Liver (tissue), 8 donors: ENCODE measurements at regions not wholly inside any gene's neighbourhood (a gene's known extent, or its start where the extent isn't known, plus 50 kb on each side); places are given as distances from the start of the nearest gene placed in this dataset.

Experiments used
- DNase-seq: peaks from one replicate; pipeline ENCODE4 v3.0.0-alpha.2; 2017; ENCODE audit warnings: low spot score
- H3K27ac ChIP-seq, 2 donors: one replicate each; pipeline ENCODE4 v1.7.0; 2013; ENCODE audit warnings: inconsistent platforms in 2 of 2, low read length in 2 of 2, control low read depth in 1 of 2, low read depth in 1 of 2, mild to moderate bottlenecking in 1 of 2
- H3K27me3 ChIP-seq, 4 donors: one replicate each; pipeline versions ENCODE4 v1.6.1 to v1.7.0; 2013; ENCODE audit warnings: low read length in 3 of 4, inconsistent platforms in 1 of 4, mild to moderate bottlenecking in 1 of 4, moderate library complexity in 1 of 4; ENCODE audit not compliant: control insufficient read depth in 4 of 4, insufficient read depth in 4 of 4
- H3K36me3 ChIP-seq, 4 donors: one replicate each; pipeline versions ENCODE4 v1.6.1 to v1.7.0; 2013; ENCODE audit warnings: low read length in 3 of 4, mild to moderate bottlenecking in 3 of 4, low read depth in 1 of 4, moderate library complexity in 1 of 4; ENCODE audit not compliant: control insufficient read depth in 4 of 4, insufficient read depth in 3 of 4
- H3K4me1 ChIP-seq, 4 donors: one replicate each; pipeline versions ENCODE4 v1.6.1 to v1.7.0; 2013; ENCODE audit warnings: low read length in 3 of 4, mild to moderate bottlenecking in 3 of 4, moderate library complexity in 1 of 4; ENCODE audit not compliant: control insufficient read depth in 4 of 4, insufficient read depth in 4 of 4
- H3K4me3 ChIP-seq, 3 donors: one replicate each; pipeline versions ENCODE4 v1.6.1 to v1.7.0; 2013; ENCODE audit warnings: low read length in 3 of 3, control low read depth in 1 of 3, low read depth in 1 of 3, mild to moderate bottlenecking in 1 of 3
- H3K9ac ChIP-seq, 2 donors: one replicate each; pipeline ENCODE4 v1.7.0; 2013; ENCODE audit warnings: low read length in 2 of 2, mild to moderate bottlenecking in 2 of 2, moderate library complexity in 2 of 2, control low read depth in 1 of 2, low read depth in 1 of 2
- H3K9me3 ChIP-seq, 4 donors: one replicate each; pipeline versions ENCODE4 v1.6.1 to v1.7.0; 2013; ENCODE audit warnings: low read length in 3 of 4; ENCODE audit not compliant: control insufficient read depth in 4 of 4
- EGR1 ChIP-seq, 2 donors: IDR thresholded peaks; 2 replicates each; pipeline ENCODE4 v1.6.1; 2016 to 2018; ENCODE audit warnings: antibody characterized with exemption in 2 of 2, low read depth in 2 of 2
- FOXA1 ChIP-seq: IDR thresholded peaks from 2 replicates; pipeline ENCODE4 v1.6.1; 2016; ENCODE audit warnings: antibody characterized with exemption
- FOXA2 ChIP-seq: IDR thresholded peaks from 2 replicates; pipeline ENCODE4 v1.6.1; 2016; ENCODE audit warnings: antibody characterized with exemption
- GABPA ChIP-seq, 2 donors: IDR thresholded peaks in 1 of 2; conservative IDR thresholded peaks in 1 of 2; 2 replicates each; pipeline ENCODE4 v1.6.1; 2016; ENCODE audit warnings: antibody characterized with exemption in 2 of 2, mild to moderate bottlenecking in 1 of 2, moderate library complexity in 1 of 2
- HNF4A ChIP-seq, 2 donors: conservative IDR thresholded peaks; 2 replicates each; pipeline ENCODE4 v1.6.1; 2016; ENCODE audit warnings: antibody characterized with exemption in 2 of 2, mild to moderate bottlenecking in 2 of 2
- HNF4G ChIP-seq: IDR thresholded peaks from 2 replicates; pipeline ENCODE4 v1.6.1; 2016; ENCODE audit warnings: antibody characterized with exemption
- JUND ChIP-seq, 2 donors: IDR thresholded peaks; 2 replicates each; pipeline ENCODE4 v1.6.1; 2016; ENCODE audit warnings: antibody characterized with exemption in 2 of 2
- NR2F2 ChIP-seq: IDR thresholded peaks from 2 replicates; pipeline ENCODE4 v1.6.1; 2016; ENCODE audit warnings: antibody characterized with exemption
- RAD21 ChIP-seq, 2 donors: IDR thresholded peaks; 2 replicates each; pipeline ENCODE4 v1.6.1; 2016; ENCODE audit warnings: antibody characterized with exemption in 2 of 2, mild to moderate bottlenecking in 2 of 2
- RXRA ChIP-seq, 2 donors: IDR thresholded peaks; 2 replicates each; pipeline ENCODE4 v1.6.1; 2017 to 2018; ENCODE audit warnings: antibody characterized with exemption in 2 of 2, mild to moderate bottlenecking in 1 of 2
- SP1 ChIP-seq: IDR thresholded peaks from 2 replicates; pipeline ENCODE4 v1.6.1; 2018; ENCODE audit warnings: antibody characterized with exemption, mild to moderate bottlenecking
- TAF1 ChIP-seq: conservative IDR thresholded peaks from 2 replicates; pipeline ENCODE4 v1.6.1; 2016; ENCODE audit warnings: antibody characterized with exemption, mild to moderate bottlenecking
- YY1 ChIP-seq: IDR thresholded peaks from 2 replicates; pipeline ENCODE4 v1.6.1; 2016; ENCODE audit warnings: antibody characterized with exemption, mild to moderate bottlenecking
- WGBS: extraction: QIAGEN DNeasy Blood & Tissue Kit; methylation state at CpG from one replicate; pipeline ENCODE4 v1.1.7; 2013; 5-methylcytosine and 5-hydroxymethylcytosine counted together
- TF ChIP-seq, protein P1 (sequence below): IDR thresholded peaks from 2 replicates; pipeline ENCODE4 v1.6.1; 2016; ENCODE audit warnings: antibody characterized with exemption
- TF ChIP-seq, protein P2 (sequence below): IDR thresholded peaks from 2 replicates; pipeline ENCODE4 v1.6.1; 2016; ENCODE audit warnings: antibody characterized with exemption, mild to moderate bottlenecking
- TF ChIP-seq, protein P3 (sequence below): fragments of 150-350 bp; IDR thresholded peaks from 2 replicates; pipeline ENCODE4 v1.5.1; 2017; ENCODE audit warnings: improper control_type of control experiment, low read depth, low read length; ENCODE audit not compliant: missing input control
- TF ChIP-seq, protein P4 (sequence below): IDR thresholded peaks from 2 replicates; pipeline ENCODE4 v1.6.1; 2016; ENCODE audit warnings: antibody characterized with exemption
- TF ChIP-seq, protein P5 (sequence below): IDR thresholded peaks from 2 replicates; pipeline ENCODE4 v1.6.1; 2016; ENCODE audit warnings: antibody characterized with exemption
- donor health status: healthy.
- donor health status: healthy.
- donor health status: healthy.
- donor health status: healthy.
- donor health status: healthy.

DNA sequence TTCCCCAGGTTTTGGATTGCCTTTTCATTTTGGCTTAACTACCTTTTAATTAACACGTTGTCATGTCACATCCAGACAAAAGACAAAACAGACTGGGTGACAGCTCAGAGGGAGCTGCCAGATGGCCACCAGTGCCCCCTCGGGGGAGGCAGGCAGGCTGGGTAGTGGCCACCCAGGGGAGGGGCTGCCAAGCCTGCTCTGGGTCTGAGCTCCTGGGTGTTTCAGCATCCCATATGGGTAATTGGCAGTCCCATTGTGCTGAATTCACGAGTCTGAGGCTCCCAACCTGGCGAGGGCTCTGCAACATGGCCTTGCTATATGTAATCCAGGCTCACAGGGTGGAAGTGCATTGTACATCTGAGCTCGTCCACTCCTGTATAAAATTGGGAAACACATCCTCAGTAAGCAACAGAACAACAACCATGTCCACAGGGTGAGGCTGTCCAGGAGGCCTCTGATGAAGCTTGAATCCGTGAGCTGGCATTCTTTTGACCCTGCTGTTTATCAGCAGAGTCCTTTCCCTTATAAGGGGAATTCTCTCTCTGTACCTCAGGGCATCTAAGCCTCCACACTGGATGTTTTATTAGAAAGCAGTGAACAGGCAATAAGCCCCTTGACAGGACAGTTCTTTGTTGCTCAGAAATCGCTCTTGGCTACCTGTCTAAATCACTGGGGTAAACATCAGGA lies 111.7 kb upstream of the SLC22A23 start:
- TF ChIP-seq, protein P1, sequence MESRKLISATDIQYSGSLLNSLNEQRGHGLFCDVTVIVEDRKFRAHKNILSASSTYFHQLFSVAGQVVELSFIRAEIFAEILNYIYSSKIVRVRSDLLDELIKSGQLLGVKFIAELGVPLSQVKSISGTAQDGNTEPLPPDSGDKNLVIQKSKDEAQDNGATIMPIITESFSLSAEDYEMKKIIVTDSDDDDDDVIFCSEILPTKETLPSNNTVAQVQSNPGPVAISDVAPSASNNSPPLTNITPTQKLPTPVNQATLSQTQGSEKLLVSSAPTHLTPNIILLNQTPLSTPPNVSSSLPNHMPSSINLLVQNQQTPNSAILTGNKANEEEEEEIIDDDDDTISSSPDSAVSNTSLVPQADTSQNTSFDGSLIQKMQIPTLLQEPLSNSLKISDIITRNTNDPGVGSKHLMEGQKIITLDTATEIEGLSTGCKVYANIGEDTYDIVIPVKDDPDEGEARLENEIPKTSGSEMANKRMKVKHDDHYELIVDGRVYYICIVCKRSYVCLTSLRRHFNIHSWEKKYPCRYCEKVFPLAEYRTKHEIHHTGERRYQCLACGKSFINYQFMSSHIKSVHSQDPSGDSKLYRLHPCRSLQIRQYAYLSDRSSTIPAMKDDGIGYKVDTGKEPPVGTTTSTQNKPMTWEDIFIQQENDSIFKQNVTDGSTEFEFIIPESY, result no peak
- TF ChIP-seq HNF4A (conservative IDR thresholded peaks at IDR 0.05), result no peak
- TF ChIP-seq, protein P2, sequence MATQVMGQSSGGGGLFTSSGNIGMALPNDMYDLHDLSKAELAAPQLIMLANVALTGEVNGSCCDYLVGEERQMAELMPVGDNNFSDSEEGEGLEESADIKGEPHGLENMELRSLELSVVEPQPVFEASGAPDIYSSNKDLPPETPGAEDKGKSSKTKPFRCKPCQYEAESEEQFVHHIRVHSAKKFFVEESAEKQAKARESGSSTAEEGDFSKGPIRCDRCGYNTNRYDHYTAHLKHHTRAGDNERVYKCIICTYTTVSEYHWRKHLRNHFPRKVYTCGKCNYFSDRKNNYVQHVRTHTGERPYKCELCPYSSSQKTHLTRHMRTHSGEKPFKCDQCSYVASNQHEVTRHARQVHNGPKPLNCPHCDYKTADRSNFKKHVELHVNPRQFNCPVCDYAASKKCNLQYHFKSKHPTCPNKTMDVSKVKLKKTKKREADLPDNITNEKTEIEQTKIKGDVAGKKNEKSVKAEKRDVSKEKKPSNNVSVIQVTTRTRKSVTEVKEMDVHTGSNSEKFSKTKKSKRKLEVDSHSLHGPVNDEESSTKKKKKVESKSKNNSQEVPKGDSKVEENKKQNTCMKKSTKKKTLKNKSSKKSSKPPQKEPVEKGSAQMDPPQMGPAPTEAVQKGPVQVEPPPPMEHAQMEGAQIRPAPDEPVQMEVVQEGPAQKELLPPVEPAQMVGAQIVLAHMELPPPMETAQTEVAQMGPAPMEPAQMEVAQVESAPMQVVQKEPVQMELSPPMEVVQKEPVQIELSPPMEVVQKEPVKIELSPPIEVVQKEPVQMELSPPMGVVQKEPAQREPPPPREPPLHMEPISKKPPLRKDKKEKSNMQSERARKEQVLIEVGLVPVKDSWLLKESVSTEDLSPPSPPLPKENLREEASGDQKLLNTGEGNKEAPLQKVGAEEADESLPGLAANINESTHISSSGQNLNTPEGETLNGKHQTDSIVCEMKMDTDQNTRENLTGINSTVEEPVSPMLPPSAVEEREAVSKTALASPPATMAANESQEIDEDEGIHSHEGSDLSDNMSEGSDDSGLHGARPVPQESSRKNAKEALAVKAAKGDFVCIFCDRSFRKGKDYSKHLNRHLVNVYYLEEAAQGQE, result no peak
- no peak for TF ChIP-seq SP1
- no peak for TF ChIP-seq FOXA2
- no peak for TF ChIP-seq RAD21 (IDR thresholded peaks at IDR 0.05)
- no peak for TF ChIP-seq EGR1 (IDR thresholded peaks at IDR 0.05; ENCODE audit: low read depth in 2 of 2)
- no peak for TF ChIP-seq FOXA1
- no peak for TF ChIP-seq RXRA (IDR thresholded peaks at IDR 0.05)
- TF ChIP-seq, protein P3, sequence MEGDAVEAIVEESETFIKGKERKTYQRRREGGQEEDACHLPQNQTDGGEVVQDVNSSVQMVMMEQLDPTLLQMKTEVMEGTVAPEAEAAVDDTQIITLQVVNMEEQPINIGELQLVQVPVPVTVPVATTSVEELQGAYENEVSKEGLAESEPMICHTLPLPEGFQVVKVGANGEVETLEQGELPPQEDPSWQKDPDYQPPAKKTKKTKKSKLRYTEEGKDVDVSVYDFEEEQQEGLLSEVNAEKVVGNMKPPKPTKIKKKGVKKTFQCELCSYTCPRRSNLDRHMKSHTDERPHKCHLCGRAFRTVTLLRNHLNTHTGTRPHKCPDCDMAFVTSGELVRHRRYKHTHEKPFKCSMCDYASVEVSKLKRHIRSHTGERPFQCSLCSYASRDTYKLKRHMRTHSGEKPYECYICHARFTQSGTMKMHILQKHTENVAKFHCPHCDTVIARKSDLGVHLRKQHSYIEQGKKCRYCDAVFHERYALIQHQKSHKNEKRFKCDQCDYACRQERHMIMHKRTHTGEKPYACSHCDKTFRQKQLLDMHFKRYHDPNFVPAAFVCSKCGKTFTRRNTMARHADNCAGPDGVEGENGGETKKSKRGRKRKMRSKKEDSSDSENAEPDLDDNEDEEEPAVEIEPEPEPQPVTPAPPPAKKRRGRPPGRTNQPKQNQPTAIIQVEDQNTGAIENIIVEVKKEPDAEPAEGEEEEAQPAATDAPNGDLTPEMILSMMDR, result no peak
- no peak for TF ChIP-seq YY1
- TF ChIP-seq JUND (IDR thresholded peaks at IDR 0.05), result no peak
- TF ChIP-seq, protein P4, sequence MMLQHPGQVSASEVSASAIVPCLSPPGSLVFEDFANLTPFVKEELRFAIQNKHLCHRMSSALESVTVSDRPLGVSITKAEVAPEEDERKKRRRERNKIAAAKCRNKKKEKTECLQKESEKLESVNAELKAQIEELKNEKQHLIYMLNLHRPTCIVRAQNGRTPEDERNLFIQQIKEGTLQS, result no peak
- no peak for TF ChIP-seq NR2F2

DNA sequence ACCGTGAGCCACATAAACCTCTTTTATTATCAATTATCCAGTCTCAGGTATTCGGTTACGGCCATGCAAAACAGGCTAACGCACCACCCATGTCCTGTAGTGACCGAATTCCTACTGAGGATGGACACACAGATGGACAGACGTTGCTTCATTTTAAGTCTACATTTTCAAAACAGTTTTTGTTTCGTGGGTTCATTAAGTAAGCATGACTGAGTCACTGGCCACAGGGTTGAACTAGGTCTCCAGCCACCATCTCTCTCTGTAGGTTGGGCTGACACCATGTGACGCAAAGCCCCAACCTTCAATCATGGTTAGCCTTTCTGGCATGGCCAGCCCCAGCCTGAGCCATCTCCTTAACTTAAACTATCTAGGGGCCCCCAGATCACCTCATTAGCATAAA lies 110.0 kb upstream of the SLC22A23 start:
- Histone ChIP-seq H3K9ac (no peak overlapping the region), H3K4me3 (no peak overlapping the region), H3K27ac (no peak overlapping the region), H3K36me3 (no peaks in the 10 kb centered on the region), H3K4me1 (no peaks in the 10 kb centered on the region), H3K9me3 (no peaks in the 10 kb centered on the region), H3K27me3 (no peaks in the 10 kb centered on the region)
- 94% methylated on average over 8 of the region's 8 CpGs for WGBS
- DNase-seq, result no peak
- no peak for TF ChIP-seq EGR1 (IDR thresholded peaks at IDR 0.05; ENCODE audit: low read depth in 2 of 2)
- TF ChIP-seq, protein P5, sequence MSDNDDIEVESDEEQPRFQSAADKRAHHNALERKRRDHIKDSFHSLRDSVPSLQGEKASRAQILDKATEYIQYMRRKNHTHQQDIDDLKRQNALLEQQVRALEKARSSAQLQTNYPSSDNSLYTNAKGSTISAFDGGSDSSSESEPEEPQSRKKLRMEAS, result no peak
- no peak for TF ChIP-seq TAF1
- no peak for TF ChIP-seq RAD21 (IDR thresholded peaks at IDR 0.05)
- TF ChIP-seq, protein P4, result no peak
- no peak for TF ChIP-seq FOXA1
- no peak for TF ChIP-seq GABPA (IDR thresholded peaks at IDR 0.05 in 1 of 2, conservative IDR thresholded peaks at IDR 0.05 in 1 of 2)
- TF ChIP-seq JUND (IDR thresholded peaks at IDR 0.05), result no peak
- TF ChIP-seq, protein P1, result no peak
- no peak for TF ChIP-seq HNF4G
- no peak for TF ChIP-seq SP1
- no peak for TF ChIP-seq HNF4A (conservative IDR thresholded peaks at IDR 0.05)
- TF ChIP-seq YY1, result no peak
- TF ChIP-seq, protein P3, result no peak
- TF ChIP-seq NR2F2, result no peak
- TF ChIP-seq FOXA2, result no peak
- no peak for TF ChIP-seq RXRA (IDR thresholded peaks at IDR 0.05)

More for the DNA sequence above, 111.7 kb upstream of the SLC22A23 start:
- Histone ChIP-seq H3K4me1 (no peaks in the 10 kb centered on the region), H3K4me3 (no peak overlapping the region), H3K27ac (no peak overlapping the region), H3K9me3 (no peaks in the 10 kb centered on the region), H3K27me3 (no peaks in the 10 kb centered on the region), H3K36me3 (no peaks in the 10 kb centered on the region), H3K9ac (no peak overlapping the region)
- WGBS, result 75% methylated on average over 7 of the region's 7 CpGs
- no peak for DNase-seq
